Smooth muscle cell (in vitro differentiated cells): ENCODE measurements at regions not wholly inside any gene's neighbourhood (a gene's known extent, or its start where the extent isn't known, plus 50 kb on each side); places are given as distances from the start of the nearest gene placed in this dataset.

Experiments used
- DNase-seq: peaks from one replicate; lab custom pipeline; 2025; ENCODE audit not compliant: unreplicated experiment; lab: John Stamatoyannopoulos, UW
- H2AFZ ChIP-seq: fragments of 200-600 bp; sonication (generic); 2 replicates; pipeline ENCODE4 v1.6.0; 2016; ENCODE audit warnings: antibody characterized with exemption, low read depth, mild to moderate bottlenecking
- H3F3A ChIP-seq: fragments of 200-600 bp; sonication (generic); 2 replicates; pipeline ENCODE4 v1.6.0; 2017; ENCODE audit warnings: antibody characterized with exemption, low read depth
- H3K27ac ChIP-seq: fragments of 200-600 bp; sonication (generic); 2 replicates; pipeline ENCODE4 v1.5.1; 2016; ENCODE audit warnings: low read depth, mild to moderate bottlenecking
- H3K27me3 ChIP-seq: fragments of 200-600 bp; sonication (generic); 2 replicates; pipeline ENCODE4 v1.6.1; 2016; ENCODE audit warnings: low read depth, mild to moderate bottlenecking
- H3K36me3 ChIP-seq: fragments of 200-600 bp; sonication (generic); 2 replicates; pipeline ENCODE4 v1.5.1; 2016; ENCODE audit warnings: low read depth
- H3K4me1 ChIP-seq: fragments of 200-600 bp; sonication (generic); 2 replicates; pipeline ENCODE4 v1.5.1; 2016; ENCODE audit warnings: low read depth
- H3K4me2 ChIP-seq: fragments of 200-600 bp; sonication (generic); 2 replicates; pipeline ENCODE4 v1.6.0; 2016; ENCODE audit warnings: mild to moderate bottlenecking
- H3K4me3 ChIP-seq: fragments of 200-600 bp; sonication (generic); 2 replicates; pipeline ENCODE4 v1.5.1; 2016; ENCODE audit warnings: mild to moderate bottlenecking
- H3K79me2 ChIP-seq: fragments of 200-600 bp; sonication (generic); 2 replicates; pipeline ENCODE4 v1.6.0; 2016; ENCODE audit warnings: low read depth, mild to moderate bottlenecking
- H3K9ac ChIP-seq: fragments of 200-600 bp; sonication (generic); 2 replicates; pipeline ENCODE4 v1.6.0; 2016; ENCODE audit warnings: low read depth
- H3K9me3 ChIP-seq: fragments of 200-600 bp; sonication (generic); replicated peaks from 2 replicates; pipeline ENCODE4 v1.5.1; 2016; ENCODE audit warnings: low read depth
- H4K20me1 ChIP-seq: fragments of 200-600 bp; sonication (generic); 2 replicates; pipeline ENCODE4 v1.6.0; 2016; ENCODE audit warnings: low read depth
- WGBS: methylation state at CpG from one replicate; pipeline ENCODE4 v1.1.7; 2016; ENCODE audit warnings: low lambda C conversion rate; 5-methylcytosine and 5-hydroxymethylcytosine counted together
- TF ChIP-seq, protein P1 (sequence below): fragments of 200-600 bp; sonication (generic); IDR thresholded peaks from 2 replicates; pipeline ENCODE4 v1.5.1; 2017; ENCODE audit warnings: borderline replicate concordance, mild to moderate bottlenecking, antibody characterized with exemption; ENCODE audit not compliant: insufficient read depth, poor library complexity, severe bottlenecking

DNA sequence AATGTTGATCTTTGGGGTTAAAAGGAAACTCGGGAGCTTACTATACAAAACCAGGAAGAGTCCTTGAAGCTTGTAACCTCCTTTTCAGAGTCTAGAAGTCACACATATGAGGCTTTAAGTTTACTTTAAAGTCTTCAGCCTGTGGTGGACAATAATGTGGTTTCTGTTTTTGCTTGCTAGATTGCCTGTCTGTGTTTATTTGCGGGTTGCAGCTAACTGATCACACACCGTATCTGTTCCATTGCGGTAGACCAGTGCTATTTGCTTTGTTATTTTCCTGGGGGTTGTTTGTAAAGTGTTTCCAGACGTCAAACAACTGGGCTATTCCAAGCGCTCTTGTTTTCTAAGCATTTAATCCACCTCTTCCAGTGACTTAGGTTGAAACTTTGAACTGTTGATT is 143.0 kb upstream of the GYPA start:
- Histone ChIP-seq H3K9ac (no peak overlapping the region), H3K27ac (no peak overlapping the region), H3K36me3 (no peaks in the 10 kb centered on the region), H3K79me2 (no peaks in the 10 kb centered on the region), H3K27me3 (no peaks in the 10 kb centered on the region), H3K4me1 (no peaks in the 10 kb centered on the region), H3F3A (peaks cover 4% of the 10 kb centered on the region), H4K20me1 (no peaks in the 10 kb centered on the region), H3K4me2 (no peak overlapping the region), H3K9me3 (no peaks in the 10 kb centered on the region), H3K4me3 (no peak overlapping the region), H2AFZ (no peak overlapping the region)
- WGBS: 46% methylated on average over 6 of the region's 6 CpGs
- no peak for DNase-seq
- TF ChIP-seq, protein P1, sequence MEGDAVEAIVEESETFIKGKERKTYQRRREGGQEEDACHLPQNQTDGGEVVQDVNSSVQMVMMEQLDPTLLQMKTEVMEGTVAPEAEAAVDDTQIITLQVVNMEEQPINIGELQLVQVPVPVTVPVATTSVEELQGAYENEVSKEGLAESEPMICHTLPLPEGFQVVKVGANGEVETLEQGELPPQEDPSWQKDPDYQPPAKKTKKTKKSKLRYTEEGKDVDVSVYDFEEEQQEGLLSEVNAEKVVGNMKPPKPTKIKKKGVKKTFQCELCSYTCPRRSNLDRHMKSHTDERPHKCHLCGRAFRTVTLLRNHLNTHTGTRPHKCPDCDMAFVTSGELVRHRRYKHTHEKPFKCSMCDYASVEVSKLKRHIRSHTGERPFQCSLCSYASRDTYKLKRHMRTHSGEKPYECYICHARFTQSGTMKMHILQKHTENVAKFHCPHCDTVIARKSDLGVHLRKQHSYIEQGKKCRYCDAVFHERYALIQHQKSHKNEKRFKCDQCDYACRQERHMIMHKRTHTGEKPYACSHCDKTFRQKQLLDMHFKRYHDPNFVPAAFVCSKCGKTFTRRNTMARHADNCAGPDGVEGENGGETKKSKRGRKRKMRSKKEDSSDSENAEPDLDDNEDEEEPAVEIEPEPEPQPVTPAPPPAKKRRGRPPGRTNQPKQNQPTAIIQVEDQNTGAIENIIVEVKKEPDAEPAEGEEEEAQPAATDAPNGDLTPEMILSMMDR: no peak

DNA sequence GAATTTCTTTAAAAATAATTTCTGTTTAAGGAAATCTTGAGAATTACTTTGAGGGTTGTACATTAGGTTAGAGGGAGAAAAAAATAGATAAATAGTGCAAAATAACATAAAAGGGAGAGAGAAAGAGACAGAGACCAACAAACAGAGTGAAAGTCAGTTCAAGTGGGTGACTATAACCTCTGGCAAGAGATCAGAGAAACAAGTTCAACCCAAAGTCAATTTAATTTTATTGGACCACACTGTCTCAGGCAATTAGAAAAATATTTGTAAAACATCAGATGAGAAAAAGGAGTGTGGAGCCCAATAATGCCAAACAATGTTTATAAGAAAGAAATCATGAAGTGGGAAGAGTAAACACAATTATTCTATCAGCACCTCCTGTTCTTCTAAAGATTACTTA is 143.5 kb upstream of the GYPA start:
- TF ChIP-seq, protein P1: no peak
- DNase-seq: no peak
- H3K9ac ChIP-seq: no peak overlapping the region
- H4K20me1 ChIP-seq: no peaks in the 10 kb centered on the region
- no peak overlapping the region for H3K27ac ChIP-seq
- no peaks in the 10 kb centered on the region for H3K36me3 ChIP-seq
- no peak overlapping the region for H3K4me2 ChIP-seq
- H3K4me1 ChIP-seq: no peaks in the 10 kb centered on the region
- H3K27me3 ChIP-seq: no peaks in the 10 kb centered on the region
- no peak overlapping the region for H2AFZ ChIP-seq
- no peaks in the 10 kb centered on the region for H3K79me2 ChIP-seq
- H3F3A ChIP-seq: peaks cover 4% of the 10 kb centered on the region
- H3K9me3 ChIP-seq: no peaks in the 10 kb centered on the region
- no peak overlapping the region for H3K4me3 ChIP-seq

- Histone ChIP-seq H3K9ac (no peak overlapping the region), H3K36me3 (no peaks in the 10 kb centered on the region), H3K27ac (no peak overlapping the region), H3K4me2 (no peak overlapping the region), H2AFZ (no peak overlapping the region), H4K20me1 (no peaks in the 10 kb centered on the region), H3K27me3 (peaks cover 7% of the 10 kb centered on the region), H3K4me1 (no peaks in the 10 kb centered on the region), H3F3A (peaks cover 4% of the 10 kb centered on the region), H3K4me3 (no peak overlapping the region), H3K9me3 (no peaks in the 10 kb centered on the region), H3K79me2 (no peaks in the 10 kb centered on the region)
- WGBS: 74% methylated on average over 6 of the region's 6 CpGs
- TF ChIP-seq, protein P1: no peak
- DNase-seq: no peak
These were observed 147.7 kb upstream of the GYPA start for GRCh38 chr4:144288011-144288903.
